ENCODE measurements at regions not wholly inside any gene's neighbourhood (a gene's known extent, or its start where the extent isn't known, plus 50 kb on each side); places are given as distances from the start of the nearest gene placed in this dataset.

- no peak for DNase-seq
Measured at GRCh38 chr10:128471151-128471550, 344.9 kb upstream of the MKI67 start.

- no peak for DNase-seq
Measured at GRCh38 chr10:128472196-128472595, 346.0 kb upstream of the MKI67 start.

GRCh38 chr10:128473396-128473795, 347.2 kb upstream of the MKI67 start:
- DNase-seq = no peak

GRCh38 chr10:128473911-128474310, 347.7 kb upstream of the MKI67 start:
- DNase-seq = no peak

GRCh38 chr10:128474571-128474970, 348.3 kb upstream of the MKI67 start:
- DNase-seq = no peak

- DNase-seq = no peak
Measured at GRCh38 chr10:128475686-128476367, 349.6 kb upstream of the MKI67 start.

GRCh38 chr10:128476368-128476725, 350.1 kb upstream of the MKI67 start:
- no peak for DNase-seq

GRCh38 chr10:128476845-128477244, 350.6 kb upstream of the MKI67 start:
- DNase-seq = no peak

GRCh38 chr10:128480601-128481000, 354.4 kb upstream of the MKI67 start:
- no peak for DNase-seq

- DNase-seq = no peak
Measured at GRCh38 chr10:128481152-128481840, 355.1 kb upstream of the MKI67 start.

GRCh38 chr10:128482052-128482451, 355.8 kb upstream of the MKI67 start:
- DNase-seq = no peak

- no peak for DNase-seq
Measured at GRCh38 chr10:128483216-128483615, 357.0 kb upstream of the MKI67 start.

GRCh38 chr10:128484041-128484440, 357.8 kb upstream of the MKI67 start:
- DNase-seq = no peak

- DNase-seq = no peak
Measured at GRCh38 chr10:128485701-128486235, 359.5 kb upstream of the MKI67 start.

GRCh38 chr10:128487517-128487916, 361.3 kb upstream of the MKI67 start:
- no peak for DNase-seq

GRCh38 chr10:128489324-128490247, 363.4 kb upstream of the MKI67 start:
- no peak for DNase-seq

- no peak for DNase-seq
Measured at GRCh38 chr10:128491686-128492085, 365.5 kb upstream of the MKI67 start.

GRCh38 chr10:128493811-128494210, 367.6 kb upstream of the MKI67 start:
- no peak for DNase-seq

- DNase-seq = no peak
Measured at GRCh38 chr10:128494665-128495064, 368.4 kb upstream of the MKI67 start.

- DNase-seq = no peak
Measured at GRCh38 chr10:128497660-128498377, 371.6 kb upstream of the MKI67 start.

GRCh38 chr10:128498378-128498730, 372.1 kb upstream of the MKI67 start:
- no peak for DNase-seq

GRCh38 chr10:128498746-128499145, 372.5 kb upstream of the MKI67 start:
- DNase-seq = no peak

GRCh38 chr10:128499486-128499885, 373.3 kb upstream of the MKI67 start:
- no peak for DNase-seq
